Stimulated activated naive CD8-positive, alpha-beta T cell treated with anti-CD3 and anti-CD28 coated beads, Interleukin-15, amount 100 ng/mL, for 72 hours (primary cell): ENCODE measurements at regions not wholly inside any gene's neighbourhood (a gene's known extent, or its start where the extent isn't known, plus 50 kb on each side); places are given as distances from the start of the nearest gene placed in this dataset.
"Not testable (repeated sequence)": the region's sequence is repeated elsewhere in the genome, so short reads cannot be mapped to it uniquely, and the experiment has no call there.

Experiments
- ATAC-seq: fragments of 150-1000 bp; cut with Tn5 transposase; 2 replicates; pipeline ENCODE4 v1.10.0; 2021; ENCODE audit warnings: mild to moderate bottlenecking, moderate library complexity
- DNase-seq, 2 donors: peaks; one replicate each; pipeline ENCODE4 v3.0.0; 2021 to 2022
- H3K27ac Mint-ChIP-seq, 2 donors: one replicate each; pipeline ENCODE4 v1.8.0; 2022; ENCODE audit warnings: mild to moderate bottlenecking in 2 of 2, mixed read lengths in 2 of 2, moderate library complexity in 2 of 2
- H3K27me3 Mint-ChIP-seq: one replicate; pipeline ENCODE4 v1.8.0; 2022; ENCODE audit warnings: mixed read lengths
- H3K4me1 Mint-ChIP-seq: one replicate; pipeline ENCODE4 v1.8.0; 2022; ENCODE audit warnings: mild to moderate bottlenecking, mixed read lengths
- H3K4me3 Mint-ChIP-seq, 2 donors: one replicate each; pipeline ENCODE4 v1.8.0; 2022; ENCODE audit warnings: mild to moderate bottlenecking in 2 of 2, mixed read lengths in 2 of 2, moderate library complexity in 1 of 2
- H3K9me3 Mint-ChIP-seq, 2 donors: one replicate each; pipeline ENCODE4 v1.8.0; 2022; ENCODE audit warnings: mixed read lengths in 2 of 2

- DNase-seq (no peak), ATAC-seq (no peak)
- H3K9me3 Mint-ChIP-seq: peaks cover 0 to 5% of the 10 kb centered on the region in 2 donors
- H3K4me3 Mint-ChIP-seq: no peak overlapping the region
- H3K27ac Mint-ChIP-seq: no peak overlapping the region
- H3K4me1 Mint-ChIP-seq: no peaks in the 10 kb centered on the region
- peaks cover 15% of the 10 kb centered on the region for H3K27me3 Mint-ChIP-seq
These were observed 163.5 kb upstream of the TMEM72 start for GRCh38 chr10:44747593-44748172.

- ATAC-seq: no peak
- DNase-seq: no peak
- Mint-ChIP-seq H3K4me3 (no peak overlapping the region), H3K27me3 (peaks cover 15% of the 10 kb centered on the region), H3K9me3 (peaks cover 0 to 5% of the 10 kb centered on the region in 2 donors), H3K27ac (no peak overlapping the region), H3K4me1 (no peaks in the 10 kb centered on the region)
These were observed 162.0 kb upstream of the TMEM72 start for GRCh38 chr10:44749151-44749550.

DNA sequence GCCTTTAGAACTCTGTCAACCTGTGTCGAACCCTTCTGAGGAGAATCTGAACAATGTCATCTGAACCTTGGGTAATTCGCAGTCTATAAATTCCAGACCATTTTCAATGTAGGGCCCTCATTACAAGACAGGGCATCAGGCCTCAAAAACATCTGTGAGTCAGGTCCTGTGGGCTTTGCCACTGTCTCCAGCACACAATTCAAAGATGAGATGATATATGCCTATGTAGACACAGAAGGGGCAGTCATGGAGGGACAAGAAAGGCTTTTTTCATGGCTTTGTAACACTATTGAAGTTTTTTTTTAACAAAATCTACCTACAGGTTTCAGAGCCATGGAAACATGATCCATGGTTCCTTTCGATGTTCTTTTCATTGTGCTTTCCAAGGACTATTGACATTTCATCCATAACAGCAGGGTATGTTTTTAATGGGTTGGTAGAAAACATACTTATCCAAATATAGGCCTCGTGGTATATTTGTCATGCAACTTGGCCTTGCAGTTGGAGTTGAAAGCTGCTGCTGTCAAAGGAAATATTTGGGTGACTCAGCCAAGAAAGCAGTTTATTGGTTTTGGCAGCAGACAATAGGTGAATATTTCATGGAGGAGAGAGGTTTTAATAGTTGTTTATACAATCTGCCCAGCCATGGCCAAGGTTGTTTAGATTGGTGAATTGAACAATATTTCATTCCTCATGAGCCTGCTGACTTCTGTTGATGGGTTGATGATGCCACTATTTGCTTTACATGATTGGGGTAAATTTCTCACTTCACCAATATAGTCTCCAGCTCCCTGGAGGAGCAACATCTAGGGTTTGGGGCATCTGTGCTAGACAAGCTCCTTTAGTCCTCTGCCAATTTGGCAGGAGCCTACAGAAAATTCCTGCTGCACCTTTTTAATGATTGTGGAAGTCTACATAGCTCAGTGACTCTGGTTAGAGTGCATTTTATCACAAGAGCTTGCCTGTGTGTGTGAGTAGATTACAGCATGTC, 158.4 kb upstream of the TMEM72 start:
- H3K27me3 Mint-ChIP-seq: peaks cover 21% of the 10 kb centered on the region
- no peak overlapping the region for H3K4me3 Mint-ChIP-seq
- H3K9me3 Mint-ChIP-seq: peaks cover 0 to 5% of the 10 kb centered on the region in 2 donors
- no peak for DNase-seq
- H3K4me1 Mint-ChIP-seq: no peaks in the 10 kb centered on the region
- ATAC-seq: no peak
- H3K27ac Mint-ChIP-seq: no peak overlapping the region

DNA sequence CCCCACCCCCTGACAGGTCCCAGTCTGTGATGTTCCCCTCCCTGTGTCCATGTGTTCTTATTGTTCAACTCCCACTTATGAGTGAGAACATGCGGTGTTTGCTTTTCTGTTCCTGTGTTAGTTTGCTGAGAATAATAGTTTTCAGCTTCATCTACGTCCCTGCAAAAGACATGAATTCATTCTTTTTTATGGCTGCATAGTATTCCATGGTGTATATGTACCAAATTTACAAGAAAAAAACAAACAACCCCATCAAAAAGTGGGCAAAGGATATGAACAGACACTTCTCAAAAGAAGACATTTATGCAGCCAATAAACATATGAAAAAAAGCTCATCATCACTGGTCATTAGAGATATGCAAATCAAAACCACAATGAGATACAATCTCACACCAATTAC, 156.8 kb upstream of the TMEM72 start:
- not testable (repeated sequence) for H3K27ac Mint-ChIP-seq

DNA sequence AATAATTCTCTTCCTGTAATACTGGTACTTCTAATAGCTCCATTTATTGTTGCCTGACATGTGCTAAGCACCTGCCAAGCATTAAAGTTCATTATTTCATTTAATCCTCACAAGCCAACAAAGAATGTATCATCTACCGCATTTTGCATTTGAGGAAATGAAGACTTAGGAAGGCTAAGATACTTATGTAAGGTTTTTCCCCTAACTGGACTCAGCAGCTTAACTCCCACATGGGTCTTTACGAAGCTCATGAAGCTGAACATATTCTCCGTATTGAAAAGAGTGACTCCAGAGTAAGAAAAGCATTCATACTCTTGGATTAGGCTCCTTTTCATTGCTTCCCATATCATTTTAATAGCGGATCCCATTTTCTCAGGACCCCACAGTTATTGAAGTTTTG, 155.7 kb upstream of the TMEM72 start:
- Mint-ChIP-seq H3K4me3 (no peak overlapping the region), H3K9me3 (no peaks in the 10 kb centered on the region), H3K27ac (no peak overlapping the region), H3K4me1 (no peaks in the 10 kb centered on the region), H3K27me3 (peaks cover 14% of the 10 kb centered on the region)
- no peak for DNase-seq
- ATAC-seq: no peak

More for the DNA sequence above, 156.8 kb upstream of the TMEM72 start:
- H3K27me3 Mint-ChIP-seq: peaks cover 16% of the 10 kb centered on the region
- not testable (repeated sequence) for H3K4me3 Mint-ChIP-seq, H3K4me1 Mint-ChIP-seq, DNase-seq, ATAC-seq, H3K9me3 Mint-ChIP-seq

DNA sequence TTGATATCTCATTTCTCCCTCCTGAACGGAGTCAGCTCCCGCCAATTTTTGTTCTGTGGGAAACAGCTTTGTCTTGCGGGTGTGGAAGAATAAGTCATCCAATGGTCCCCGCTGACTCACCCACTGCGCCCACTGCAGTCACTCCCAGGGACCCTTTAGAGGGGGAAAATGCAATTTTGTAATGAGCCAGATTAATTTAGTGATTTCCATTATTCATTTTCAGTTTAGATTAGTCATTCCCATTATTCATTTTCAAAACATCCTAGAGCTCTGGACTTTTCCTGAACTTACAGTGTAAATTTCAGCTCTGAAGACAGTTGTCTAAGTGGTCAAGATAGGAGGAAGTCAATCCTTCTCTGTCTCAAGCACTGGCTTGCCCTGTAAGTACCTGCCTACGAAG, 154.9 kb upstream of the TMEM72 start:
- DNase-seq: no peak
- Mint-ChIP-seq H3K4me1 (no peaks in the 10 kb centered on the region), H3K4me3 (no peak overlapping the region), H3K27ac (no peak overlapping the region), H3K27me3 (peaks cover 17% of the 10 kb centered on the region), H3K9me3 (no peaks in the 10 kb centered on the region)
- ATAC-seq: no peak

DNA sequence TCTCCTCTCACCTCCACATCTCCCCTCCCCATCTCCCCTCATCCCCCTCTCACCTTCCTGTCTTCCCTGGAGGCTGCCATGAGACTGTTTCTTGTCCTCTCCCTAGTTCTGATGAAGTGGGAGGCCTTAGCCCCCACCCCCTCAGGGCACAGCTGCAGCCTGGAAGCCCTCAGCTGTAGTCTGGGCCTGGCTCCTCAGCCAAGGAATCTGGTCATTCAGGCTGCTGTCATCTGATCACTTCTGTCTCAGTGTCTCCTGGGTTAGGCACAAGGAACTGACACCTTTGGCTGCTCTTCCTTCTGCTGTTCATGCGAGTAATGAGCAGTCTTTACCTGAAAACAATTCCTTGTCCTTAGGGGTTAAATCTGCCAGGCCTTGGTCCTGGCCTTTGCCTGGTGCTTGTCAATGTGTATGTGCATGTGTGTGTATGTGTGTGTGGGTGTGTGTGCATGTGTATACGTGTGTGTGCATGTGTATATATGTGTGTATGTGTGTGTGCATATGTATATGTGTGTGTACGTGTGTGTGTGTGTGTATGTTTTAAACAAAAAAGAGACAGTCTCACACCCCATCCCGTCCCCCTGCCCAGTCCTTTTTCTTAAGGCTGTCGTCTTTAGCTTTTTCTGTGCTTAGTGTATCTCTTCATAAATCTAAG, 153.5 kb upstream of the TMEM72 start:
- ATAC-seq: no peak
- DNase-seq: no peak
- H3K4me3 Mint-ChIP-seq: no peak overlapping the region
- no peaks in the 10 kb centered on the region for H3K9me3 Mint-ChIP-seq
- peaks cover 20% of the 10 kb centered on the region for H3K27me3 Mint-ChIP-seq
- H3K4me1 Mint-ChIP-seq: no peaks in the 10 kb centered on the region
- no peak overlapping the region for H3K27ac Mint-ChIP-seq

GRCh38 chr10:44759122-44759521, 152.0 kb upstream of the TMEM72 start:
- DNase-seq: no peak
- H3K4me3 Mint-ChIP-seq: no peak overlapping the region
- H3K4me1 Mint-ChIP-seq: no peaks in the 10 kb centered on the region
- no peak for ATAC-seq
- no peak overlapping the region for H3K27ac Mint-ChIP-seq
- no peaks in the 10 kb centered on the region for H3K9me3 Mint-ChIP-seq
- peaks cover 20% of the 10 kb centered on the region for H3K27me3 Mint-ChIP-seq

- no peak overlapping the region for H3K27ac Mint-ChIP-seq
- H3K4me1 Mint-ChIP-seq: no peaks in the 10 kb centered on the region
- ATAC-seq: no peak
- H3K9me3 Mint-ChIP-seq: no peaks in the 10 kb centered on the region
- DNase-seq: no peak
- H3K4me3 Mint-ChIP-seq: no peak overlapping the region
- H3K27me3 Mint-ChIP-seq: peaks cover 20% of the 10 kb centered on the region
These were observed 150.6 kb upstream of the TMEM72 start for GRCh38 chr10:44760513-44760912.

DNA sequence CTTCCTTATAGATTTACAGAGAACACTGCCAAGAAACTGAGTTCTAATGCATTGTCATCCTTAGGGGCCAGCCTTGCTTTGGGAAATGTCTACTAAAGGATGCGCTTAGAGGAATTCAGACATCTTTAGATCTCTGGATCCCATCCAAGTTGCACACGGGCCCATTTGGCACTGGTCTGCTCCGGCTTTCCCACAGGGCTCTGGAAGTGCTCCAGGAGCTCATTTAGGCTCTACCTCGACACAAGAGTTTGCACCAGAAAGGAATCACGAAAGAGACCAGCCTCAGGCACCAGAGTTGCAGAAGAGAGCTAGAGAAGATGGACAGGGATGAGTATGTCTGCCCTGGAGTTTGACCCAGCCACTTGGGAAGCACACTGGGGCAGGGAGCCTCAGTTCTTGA, 150.1 kb upstream of the TMEM72 start:
- Mint-ChIP-seq H3K4me1 (no peaks in the 10 kb centered on the region), H3K27ac (no peak overlapping the region), H3K4me3 (no peak overlapping the region), H3K27me3 (peaks cover 20% of the 10 kb centered on the region), H3K9me3 (no peaks in the 10 kb centered on the region)
- DNase-seq: no peak
- no peak for ATAC-seq

DNA sequence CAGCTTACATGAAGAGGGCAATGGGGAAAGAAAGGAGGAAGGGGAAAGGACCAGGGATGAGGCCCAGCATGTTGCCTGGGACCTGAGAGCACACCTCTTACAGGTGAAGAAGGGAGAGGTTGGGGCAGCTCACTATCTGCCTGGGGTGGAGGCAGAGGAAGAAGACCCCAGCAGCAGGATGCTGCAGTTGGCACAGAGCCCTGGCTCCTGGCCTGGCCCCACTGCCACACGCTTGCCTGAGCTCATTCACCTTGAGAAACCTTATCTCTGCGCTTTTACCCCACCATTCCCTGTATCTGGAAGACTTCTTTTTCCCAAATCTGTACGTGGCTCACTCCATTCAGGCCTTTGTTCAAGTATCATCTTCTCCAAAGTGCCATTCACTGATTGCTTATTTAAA, 147.8 kb upstream of the TMEM72 start:
- H3K9me3 Mint-ChIP-seq: no peaks in the 10 kb centered on the region
- H3K27me3 Mint-ChIP-seq: peaks cover 8% of the 10 kb centered on the region
- no peak for ATAC-seq

GRCh38 chr10:44765299-44765698, 145.8 kb upstream of the TMEM72 start:
- Mint-ChIP-seq H3K4me1 (no peaks in the 10 kb centered on the region), H3K27me3 (peaks cover 16% of the 10 kb centered on the region), H3K27ac (no peak overlapping the region), H3K9me3 (no peaks in the 10 kb centered on the region), H3K4me3 (no peak overlapping the region)
- ATAC-seq (no peak), DNase-seq (no peak)

More for the DNA sequence above, 147.8 kb upstream of the TMEM72 start:
- no peak overlapping the region for H3K4me3 Mint-ChIP-seq
- H3K27ac Mint-ChIP-seq: no peak overlapping the region
- DNase-seq: no peak
- no peaks in the 10 kb centered on the region for H3K4me1 Mint-ChIP-seq

GRCh38 chr10:44766631-44767030, 144.5 kb upstream of the TMEM72 start:
- H3K27ac Mint-ChIP-seq: no peak overlapping the region
- H3K4me1 Mint-ChIP-seq: no peaks in the 10 kb centered on the region
- no peak overlapping the region for H3K4me3 Mint-ChIP-seq
- DNase-seq (no peak), ATAC-seq (no peak)
- H3K9me3 Mint-ChIP-seq: no peaks in the 10 kb centered on the region
- H3K27me3 Mint-ChIP-seq: peaks cover 16% of the 10 kb centered on the region

GRCh38 chr10:44769450-44769849, 141.7 kb upstream of the TMEM72 start:
- ATAC-seq (no peak), DNase-seq (no peak)
- Mint-ChIP-seq H3K4me1 (no peaks in the 10 kb centered on the region), H3K27ac (no peak overlapping the region), H3K27me3 (peaks cover 16% of the 10 kb centered on the region), H3K9me3 (no peaks in the 10 kb centered on the region), H3K4me3 (no peak overlapping the region)

GRCh38 chr10:44771233-44771995, 139.7 kb upstream of the TMEM72 start:
- peaks cover 24% of the 10 kb centered on the region for H3K27me3 Mint-ChIP-seq
- H3K4me3 Mint-ChIP-seq: no peak overlapping the region
- no peaks in the 10 kb centered on the region for H3K4me1 Mint-ChIP-seq
- H3K9me3 Mint-ChIP-seq: no peaks in the 10 kb centered on the region
- ATAC-seq: no peak
- H3K27ac Mint-ChIP-seq: no peak overlapping the region
- DNase-seq: no peak
